ENCODE measurements at regions not wholly inside any gene's neighbourhood (a gene's known extent, or its start where the extent isn't known, plus 50 kb on each side); places are given as distances from the start of the nearest gene placed in this dataset.

DNA sequence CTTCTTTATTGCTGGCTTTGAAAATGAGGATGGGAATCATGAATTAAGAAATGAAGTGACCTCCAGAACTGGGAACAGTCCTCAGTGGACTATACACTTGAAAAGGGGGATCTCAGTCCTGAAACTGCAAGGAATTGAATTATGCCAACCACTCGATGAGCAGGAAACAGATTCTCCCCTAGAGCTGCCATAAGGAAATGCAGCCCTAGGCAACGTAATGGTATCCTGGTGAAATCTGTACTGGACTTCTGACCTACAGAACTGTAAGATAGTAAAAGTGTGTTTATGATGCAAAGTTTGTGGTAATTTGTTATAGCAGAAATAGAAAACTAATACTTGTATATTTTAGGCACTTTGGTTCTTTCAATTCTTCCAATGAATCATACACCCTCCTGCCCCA lies 236.4 kb upstream of the TAC1 start:
- 68% methylated on average over 2 of the region's 2 CpGs for WGBS
- DNase-seq (ENCODE audit: low spot score): no peak

DNA sequence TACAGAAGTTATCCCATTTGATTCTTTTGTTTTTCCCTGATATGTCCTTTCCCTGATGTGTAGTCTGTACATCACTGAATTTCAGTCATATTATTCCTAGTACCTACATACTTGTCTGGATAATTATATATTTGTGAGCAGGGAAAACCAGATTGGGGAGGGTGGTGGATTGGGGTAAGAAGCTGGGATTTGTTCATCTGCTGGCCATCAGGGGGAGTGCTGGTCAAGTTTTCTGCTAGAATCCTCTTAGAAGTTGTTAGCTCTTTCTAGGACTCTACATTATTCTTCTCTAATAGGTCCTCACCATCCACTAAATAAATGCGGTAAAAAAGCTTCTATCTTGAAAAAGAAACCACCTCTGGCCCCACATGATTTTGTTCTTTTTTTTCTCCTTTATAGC lies 232.7 kb upstream of the TAC1 start:
- no peaks in the 10 kb centered on the region for H3K4me1 ChIP-seq (ENCODE audit: control insufficient read depth in 4 of 4, insufficient read depth in 4 of 4, low read length in 3 of 4)
- DNase-seq (ENCODE audit: low spot score): no peak
- TF ChIP-seq CTCF (IDR thresholded peaks at IDR 0.05; ENCODE audit: low read depth, low read length, missing input control): peak; percentile 51
- TF ChIP-seq RAD21 (IDR thresholded peaks at IDR 0.05): peak; percentile 72 to 73
- no peak for TF ChIP-seq JUND (IDR thresholded peaks at IDR 0.05)
- no peak for TF ChIP-seq FOXA2 (IDR thresholded peaks at IDR 0.05)
- TF ChIP-seq, protein P1, sequence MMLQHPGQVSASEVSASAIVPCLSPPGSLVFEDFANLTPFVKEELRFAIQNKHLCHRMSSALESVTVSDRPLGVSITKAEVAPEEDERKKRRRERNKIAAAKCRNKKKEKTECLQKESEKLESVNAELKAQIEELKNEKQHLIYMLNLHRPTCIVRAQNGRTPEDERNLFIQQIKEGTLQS (IDR thresholded peaks at IDR 0.05): no peak
- TF ChIP-seq SP1 (IDR thresholded peaks at IDR 0.05): no peak
- no peak for TF ChIP-seq FOXA1 (IDR thresholded peaks at IDR 0.05)
- TF ChIP-seq, protein P2, sequence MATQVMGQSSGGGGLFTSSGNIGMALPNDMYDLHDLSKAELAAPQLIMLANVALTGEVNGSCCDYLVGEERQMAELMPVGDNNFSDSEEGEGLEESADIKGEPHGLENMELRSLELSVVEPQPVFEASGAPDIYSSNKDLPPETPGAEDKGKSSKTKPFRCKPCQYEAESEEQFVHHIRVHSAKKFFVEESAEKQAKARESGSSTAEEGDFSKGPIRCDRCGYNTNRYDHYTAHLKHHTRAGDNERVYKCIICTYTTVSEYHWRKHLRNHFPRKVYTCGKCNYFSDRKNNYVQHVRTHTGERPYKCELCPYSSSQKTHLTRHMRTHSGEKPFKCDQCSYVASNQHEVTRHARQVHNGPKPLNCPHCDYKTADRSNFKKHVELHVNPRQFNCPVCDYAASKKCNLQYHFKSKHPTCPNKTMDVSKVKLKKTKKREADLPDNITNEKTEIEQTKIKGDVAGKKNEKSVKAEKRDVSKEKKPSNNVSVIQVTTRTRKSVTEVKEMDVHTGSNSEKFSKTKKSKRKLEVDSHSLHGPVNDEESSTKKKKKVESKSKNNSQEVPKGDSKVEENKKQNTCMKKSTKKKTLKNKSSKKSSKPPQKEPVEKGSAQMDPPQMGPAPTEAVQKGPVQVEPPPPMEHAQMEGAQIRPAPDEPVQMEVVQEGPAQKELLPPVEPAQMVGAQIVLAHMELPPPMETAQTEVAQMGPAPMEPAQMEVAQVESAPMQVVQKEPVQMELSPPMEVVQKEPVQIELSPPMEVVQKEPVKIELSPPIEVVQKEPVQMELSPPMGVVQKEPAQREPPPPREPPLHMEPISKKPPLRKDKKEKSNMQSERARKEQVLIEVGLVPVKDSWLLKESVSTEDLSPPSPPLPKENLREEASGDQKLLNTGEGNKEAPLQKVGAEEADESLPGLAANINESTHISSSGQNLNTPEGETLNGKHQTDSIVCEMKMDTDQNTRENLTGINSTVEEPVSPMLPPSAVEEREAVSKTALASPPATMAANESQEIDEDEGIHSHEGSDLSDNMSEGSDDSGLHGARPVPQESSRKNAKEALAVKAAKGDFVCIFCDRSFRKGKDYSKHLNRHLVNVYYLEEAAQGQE (IDR thresholded peaks at IDR 0.05): no peak
- no peaks in the 10 kb centered on the region for H3K9me3 ChIP-seq (ENCODE audit: control insufficient read depth in 4 of 4, low read length in 3 of 4)
- H3K4me3 ChIP-seq (ENCODE audit: low read depth in 1 of 3, low read length in 3 of 3): no peak overlapping the region
- no peak overlapping the region for H3K27ac ChIP-seq (ENCODE audit: low read depth in 1 of 2, low read length in 2 of 2)
- H3K27me3 ChIP-seq (ENCODE audit: control insufficient read depth in 4 of 4, insufficient read depth in 4 of 4, low read length in 3 of 4): no peaks in the 10 kb centered on the region
- 32% methylated on average over 1 of the region's 1 CpG for WGBS
- no peak overlapping the region for H3K9ac ChIP-seq (ENCODE audit: low read depth in 1 of 2, low read length in 2 of 2)
- no peaks in the 10 kb centered on the region for H3K36me3 ChIP-seq (ENCODE audit: control insufficient read depth in 4 of 4, insufficient read depth in 3 of 4, low read depth in 1 of 4, low read length in 3 of 4)

More for the DNA sequence above, 236.4 kb upstream of the TAC1 start:
- Histone ChIP-seq H3K9me3 (ENCODE audit: control insufficient read depth in 4 of 4, low read length in 3 of 4) (no peaks in the 10 kb centered on the region), H3K4me1 (ENCODE audit: control insufficient read depth in 4 of 4, insufficient read depth in 4 of 4, low read length in 3 of 4) (no peaks in the 10 kb centered on the region), H3K36me3 (ENCODE audit: control insufficient read depth in 4 of 4, insufficient read depth in 3 of 4, low read depth in 1 of 4, low read length in 3 of 4) (no peaks in the 10 kb centered on the region), H3K4me3 (ENCODE audit: low read depth in 1 of 3, low read length in 3 of 3) (no peak overlapping the region), H3K27ac (ENCODE audit: low read depth in 1 of 2, low read length in 2 of 2) (no peak overlapping the region), H3K9ac (ENCODE audit: low read depth in 1 of 2, low read length in 2 of 2) (no peak overlapping the region), H3K27me3 (ENCODE audit: control insufficient read depth in 4 of 4, insufficient read depth in 4 of 4, low read length in 3 of 4) (no peaks in the 10 kb centered on the region)
- no peak for TF ChIP-seq CTCF (IDR thresholded peaks at IDR 0.05; ENCODE audit: low read depth, low read length, missing input control)
- TF ChIP-seq FOXA2 (IDR thresholded peaks at IDR 0.05): no peak
- no peak for TF ChIP-seq NR2F2 (IDR thresholded peaks at IDR 0.05)
- TF ChIP-seq RAD21 (IDR thresholded peaks at IDR 0.05): no peak
- no peak for TF ChIP-seq HNF4G (IDR thresholded peaks at IDR 0.05)
- TF ChIP-seq, protein P2 (IDR thresholded peaks at IDR 0.05): no peak
- no peak for TF ChIP-seq YY1 (IDR thresholded peaks at IDR 0.05)
- TF ChIP-seq, protein P1 (IDR thresholded peaks at IDR 0.05): no peak
- no peak for TF ChIP-seq RXRA (IDR thresholded peaks at IDR 0.05)
- TF ChIP-seq, protein P3, sequence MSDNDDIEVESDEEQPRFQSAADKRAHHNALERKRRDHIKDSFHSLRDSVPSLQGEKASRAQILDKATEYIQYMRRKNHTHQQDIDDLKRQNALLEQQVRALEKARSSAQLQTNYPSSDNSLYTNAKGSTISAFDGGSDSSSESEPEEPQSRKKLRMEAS (IDR thresholded peaks at IDR 0.05): no peak
- no peak for TF ChIP-seq TAF1 (conservative IDR thresholded peaks at IDR 0.05)

Measured in liver (tissue), 8 donors.